IPS-11a (cell line): ENCODE measurements at regions not wholly inside any gene's neighbourhood (a gene's known extent, or its start where the extent isn't known, plus 50 kb on each side); places are given as distances from the start of the nearest gene placed in this dataset.

Experiments
- H3K4me3 ChIP-seq: one replicate; pipeline ENCODE4 v1.5.1; 2013; ENCODE audit warnings: low read depth, low read length, control low read depth

DNA sequence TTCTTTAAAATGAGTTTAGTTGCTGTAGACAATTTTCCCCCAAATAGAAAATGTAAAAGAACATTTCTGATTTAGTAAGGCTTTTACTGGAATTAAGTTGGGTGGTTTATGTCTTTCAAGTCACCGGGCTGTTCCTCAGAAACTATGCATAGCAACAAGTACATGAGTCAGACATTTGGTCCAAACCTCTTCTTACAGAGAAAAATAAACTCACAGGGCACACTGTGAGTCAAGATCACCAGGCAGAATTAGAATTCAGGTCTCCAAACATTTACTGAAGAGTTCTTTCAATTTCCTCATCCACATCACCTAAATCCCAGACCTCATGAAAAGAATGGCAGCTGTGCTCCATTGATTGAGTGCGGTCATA, 476.1 kb upstream of the SOX5 start:
- H3K4me3 ChIP-seq: no peak overlapping the region

GRCh38 chr12:24424889-24425600, 475.6 kb upstream of the SOX5 start:
- H3K4me3 ChIP-seq: no peak overlapping the region

DNA sequence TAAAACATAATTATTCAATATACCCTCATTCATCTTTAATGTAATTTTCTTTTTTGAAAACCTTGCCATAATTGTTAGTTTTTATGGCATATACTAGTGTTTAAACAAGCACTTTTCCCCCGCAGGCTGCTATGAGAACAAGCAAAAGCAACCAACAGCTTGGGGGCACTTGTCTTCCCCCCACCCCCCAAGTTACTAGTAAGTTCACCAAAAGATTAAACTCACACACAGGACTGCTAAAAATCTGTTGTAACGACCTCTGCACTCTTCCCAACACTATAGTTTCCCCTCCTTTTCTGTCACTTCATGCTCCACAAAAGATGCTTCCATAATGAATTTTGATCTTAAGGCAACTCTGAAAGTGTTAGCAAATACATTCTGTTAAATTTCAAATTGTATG, 474.9 kb upstream of the SOX5 start:
- H3K4me3 ChIP-seq: no peak overlapping the region

DNA sequence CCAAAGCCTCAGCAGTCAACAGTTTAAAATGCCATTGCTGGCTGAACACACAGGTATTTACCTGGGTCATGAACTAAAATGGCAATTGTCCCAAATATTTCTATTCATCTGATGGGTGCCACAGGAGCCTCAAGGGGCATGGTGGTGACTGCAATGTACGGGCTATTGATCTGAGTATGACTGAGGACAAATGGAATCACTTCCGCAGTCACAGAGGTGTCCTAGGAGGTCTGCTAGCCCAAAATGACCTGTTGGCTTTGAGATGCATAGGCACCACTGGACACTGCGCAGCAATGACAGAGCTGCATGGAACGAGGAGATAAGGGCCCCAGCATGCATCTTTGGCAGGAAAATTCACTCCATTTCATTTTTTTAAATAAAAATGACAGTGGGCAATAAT, 474.1 kb upstream of the SOX5 start:
- no peak overlapping the region for H3K4me3 ChIP-seq

- no peak overlapping the region for H3K4me3 ChIP-seq
These were observed 472.3 kb upstream of the SOX5 start for GRCh38 chr12:24421759-24422158.

- no peak overlapping the region for H3K4me3 ChIP-seq
These were observed 468.7 kb upstream of the SOX5 start for GRCh38 chr12:24418157-24418556.

- H3K4me3 ChIP-seq: no peak overlapping the region
These were observed 467.1 kb upstream of the SOX5 start for GRCh38 chr12:24416423-24417109.

DNA sequence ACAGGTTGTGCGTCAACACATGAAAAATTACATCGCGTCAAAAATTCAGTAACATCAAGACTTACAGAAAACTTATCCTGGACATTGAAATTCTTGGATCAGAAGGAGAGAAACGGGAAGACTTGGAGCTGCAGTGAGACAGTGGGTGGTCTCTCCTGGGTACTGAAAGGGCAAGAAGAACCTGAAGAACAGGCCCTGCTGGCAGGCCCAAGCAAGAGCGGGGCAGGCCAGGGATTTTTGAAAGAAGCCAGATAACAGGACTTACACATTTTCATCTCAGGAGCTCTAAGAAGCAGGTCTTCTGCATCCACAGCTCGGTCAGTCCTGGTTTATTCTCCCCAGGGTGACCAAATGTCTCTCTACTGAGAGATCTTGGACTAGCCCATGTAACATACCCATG, 466.5 kb upstream of the SOX5 start:
- H3K4me3 ChIP-seq: no peak overlapping the region

DNA sequence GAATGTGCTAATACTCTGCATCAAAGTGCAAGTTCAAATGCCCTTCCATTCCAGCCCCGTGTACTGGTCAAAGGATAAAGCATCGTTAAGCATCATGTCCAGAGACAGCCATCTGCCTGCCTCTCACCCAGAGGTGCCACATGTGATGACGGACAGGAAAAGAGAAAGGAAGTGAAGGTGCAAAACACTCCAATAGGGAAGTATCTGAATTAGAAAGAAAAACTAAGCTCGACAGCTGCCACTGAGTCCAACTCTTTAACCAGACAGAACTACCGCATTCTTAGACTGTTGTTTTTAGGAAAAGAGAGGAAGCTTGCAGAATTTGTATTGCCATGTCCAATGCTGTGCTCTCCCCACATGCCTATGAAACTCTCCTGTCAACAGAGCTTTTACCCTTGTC, 465.0 kb upstream of the SOX5 start:
- H3K4me3 ChIP-seq: no peak overlapping the region

GRCh38 chr12:24411948-24412347, 462.5 kb upstream of the SOX5 start:
- H3K4me3 ChIP-seq: no peak overlapping the region

DNA sequence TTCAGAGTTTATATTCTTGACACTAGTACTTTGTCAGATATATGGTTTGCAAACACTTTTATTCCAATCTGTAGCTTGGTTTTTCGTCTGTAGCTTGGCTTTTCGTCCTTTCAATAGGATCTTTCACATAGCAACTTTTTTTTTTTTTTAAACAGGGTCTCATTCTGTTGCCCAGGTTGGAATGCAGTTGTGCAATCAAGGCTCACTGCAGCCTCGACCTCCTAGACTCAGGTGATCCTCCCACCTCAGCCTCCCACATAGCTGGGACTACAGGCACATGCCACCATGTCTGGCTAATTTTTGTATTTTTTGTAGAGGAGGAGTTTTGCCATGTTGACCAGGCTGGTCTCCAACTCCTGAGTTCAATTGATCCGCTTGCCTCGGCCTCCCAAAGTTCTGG, 460.4 kb upstream of the SOX5 start:
- H3K4me3 ChIP-seq: no peak overlapping the region

DNA sequence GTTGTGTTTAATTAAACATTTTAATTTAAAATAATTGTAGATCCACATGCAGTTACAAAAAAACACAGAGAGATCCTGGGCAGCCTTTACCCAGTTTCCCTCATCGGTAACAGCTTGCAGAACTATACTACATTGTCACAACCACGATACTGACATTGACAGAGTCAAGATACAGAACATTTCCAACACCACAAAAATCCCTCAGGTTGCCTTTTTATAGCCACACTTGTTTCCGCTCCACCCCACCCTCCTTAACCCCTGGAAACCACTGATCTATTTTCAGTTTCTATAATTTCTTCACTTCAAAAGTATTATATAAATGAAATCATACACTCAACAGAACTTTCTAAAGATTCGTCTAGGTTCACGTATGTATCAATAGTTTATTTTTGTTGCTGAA, 458.8 kb upstream of the SOX5 start:
- H3K4me3 ChIP-seq: no peak overlapping the region

GRCh38 chr12:24407884-24408283, 458.4 kb upstream of the SOX5 start:
- H3K4me3 ChIP-seq: no peak overlapping the region

DNA sequence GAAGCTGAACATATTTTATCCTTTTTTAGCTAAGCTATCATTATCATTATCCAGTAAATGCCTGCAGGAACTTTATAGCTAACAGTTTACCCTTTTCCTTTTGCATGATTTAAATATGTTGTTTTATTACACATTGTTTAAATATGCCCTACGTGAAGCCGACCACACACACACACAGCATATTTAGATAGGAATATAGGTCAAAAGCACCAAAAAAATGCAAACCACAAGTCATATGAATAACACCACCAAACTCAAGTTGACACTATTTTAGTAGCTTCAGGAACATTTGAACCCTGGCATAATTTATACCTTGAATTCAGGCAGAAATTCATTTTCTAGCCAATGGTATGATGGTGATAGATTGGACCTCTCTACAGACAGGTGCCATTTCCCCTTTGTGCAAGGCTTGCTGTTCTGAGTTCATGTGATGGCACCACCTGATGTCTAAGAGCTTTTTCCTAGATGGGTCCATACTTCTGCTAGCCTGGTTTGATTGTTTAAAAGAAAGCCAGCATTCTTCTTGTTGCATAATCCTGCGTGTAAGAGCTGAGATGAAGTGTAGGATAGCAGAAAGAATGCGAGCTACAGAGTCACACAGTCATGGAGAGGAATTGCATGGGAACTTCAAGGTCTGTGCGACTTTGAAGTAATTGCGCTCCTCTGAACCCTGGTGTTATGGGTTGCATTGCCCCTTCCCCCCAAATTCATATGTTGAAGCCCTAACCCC, 454.8 kb upstream of the SOX5 start:
- no peak overlapping the region for H3K4me3 ChIP-seq

GRCh38 chr12:24400533-24400932, 451.1 kb upstream of the SOX5 start:
- H3K4me3 ChIP-seq: no peak overlapping the region

- no peak overlapping the region for H3K4me3 ChIP-seq
These were observed 449.1 kb upstream of the SOX5 start for GRCh38 chr12:24398605-24399004.

GRCh38 chr12:24396224-24396623, 446.8 kb upstream of the SOX5 start:
- no peak overlapping the region for H3K4me3 ChIP-seq

- no peak overlapping the region for H3K4me3 ChIP-seq
These were observed 444.8 kb upstream of the SOX5 start for GRCh38 chr12:24394246-24394645.

DNA sequence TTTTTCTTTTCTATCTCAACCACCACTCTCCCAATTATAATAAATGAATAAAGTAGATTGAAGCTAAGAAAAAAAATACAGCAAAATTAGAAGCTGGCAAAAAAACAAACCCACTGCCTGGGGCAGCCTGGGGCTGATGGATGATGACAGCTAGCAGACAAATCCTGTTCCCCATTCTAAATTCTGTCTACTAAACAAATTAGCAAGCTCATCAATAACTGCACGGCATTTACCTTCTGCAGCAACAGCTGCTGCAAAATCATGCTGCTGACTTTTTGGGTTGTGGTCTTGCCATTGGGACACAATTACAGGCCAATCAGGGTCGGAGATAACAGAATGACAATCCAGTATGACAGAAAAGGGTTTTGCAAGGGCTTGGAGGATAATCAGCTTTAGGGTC, 443.6 kb upstream of the SOX5 start:
- H3K4me3 ChIP-seq: no peak overlapping the region

DNA sequence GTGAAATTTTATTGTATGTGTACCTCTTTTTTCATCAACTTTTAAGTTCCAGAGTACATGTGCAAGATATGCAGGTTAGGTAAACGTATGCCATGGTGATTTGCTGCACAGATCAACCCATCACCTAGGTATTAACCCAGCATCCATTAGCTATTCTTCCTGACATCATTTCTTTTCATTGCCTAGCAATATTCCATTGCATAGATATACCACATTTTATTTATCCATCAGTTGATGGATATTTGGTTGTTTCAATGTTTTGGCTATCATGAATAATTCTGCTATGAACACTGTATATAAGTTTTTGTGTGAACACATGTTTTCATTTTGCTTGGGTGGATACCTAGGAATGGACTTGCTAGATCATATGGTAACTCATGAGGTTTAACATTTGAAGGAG, 439.9 kb upstream of the SOX5 start:
- no peak overlapping the region for H3K4me3 ChIP-seq

DNA sequence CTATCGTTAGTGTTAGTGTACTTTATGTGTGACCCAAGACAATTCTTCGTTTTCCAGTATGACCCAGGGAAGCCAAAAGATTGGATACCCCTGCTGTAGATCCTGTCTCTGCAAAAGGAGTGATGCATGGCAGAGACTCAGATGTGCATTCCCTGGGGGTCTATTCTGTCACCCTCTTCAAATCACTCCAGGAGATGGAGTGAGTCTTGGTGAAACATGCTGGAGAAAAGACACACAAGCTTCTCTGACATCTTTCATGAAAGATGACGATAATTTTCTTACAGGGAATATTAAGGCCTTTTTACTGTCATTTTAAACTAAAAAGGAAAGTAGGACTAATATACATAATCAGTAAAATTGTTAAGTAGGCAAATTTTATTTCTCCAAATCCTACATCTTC, 437.9 kb upstream of the SOX5 start:
- H3K4me3 ChIP-seq: no peak overlapping the region

DNA sequence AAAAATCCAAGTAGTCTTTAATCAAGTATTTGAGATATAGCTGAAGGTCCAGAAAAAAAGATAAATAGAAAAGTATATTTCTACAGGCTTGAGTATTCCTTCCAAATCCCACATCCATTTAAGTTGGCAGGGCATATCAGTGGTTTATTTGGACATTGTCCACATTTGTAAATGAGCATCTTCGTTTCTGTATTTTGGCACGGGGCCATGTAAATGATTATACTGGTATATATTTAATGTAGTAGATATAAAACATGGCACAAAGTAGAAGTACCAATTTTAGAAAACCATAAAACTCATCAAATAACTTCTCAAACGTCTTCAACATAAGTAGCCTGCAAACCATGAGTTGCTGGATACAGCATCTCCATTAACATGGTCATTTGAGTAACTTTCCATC, 437.4 kb upstream of the SOX5 start:
- H3K4me3 ChIP-seq: no peak overlapping the region
